ENCODE measurements at regions not wholly inside any gene's neighbourhood (a gene's known extent, or its start where the extent isn't known, plus 50 kb on each side); places are given as distances from the start of the nearest gene placed in this dataset.

GRCh38 chr2:58481670-58482069 is 240.5 kb upstream of the FANCL start:
- no peak overlapping the region for H3K27ac ChIP-seq (ENCODE audit: low read depth, low read length)
- H3K4me1 Mint-ChIP-seq: no peaks in the 10 kb centered on the region
- peaks cover 0 to 11% (median 0%) of the 10 kb centered on the region in 11 donors for H3K9me3 Mint-ChIP-seq
- ATAC-seq (no peak), DNase-seq (no peak)
- H3K4me3 Mint-ChIP-seq: no peak overlapping the region
- H3K9me3 ChIP-seq (ENCODE audit: control insufficient read depth in 2 of 3, low read length in 3 of 3): no peaks in the 10 kb centered on the region
- no peak overlapping the region for H3K27ac Mint-ChIP-seq
- no peak overlapping the region for H3K4me3 ChIP-seq (ENCODE audit: low read length)
- intact Hi-C loops (cut with micrococcal nuclease): no loop called here
- no peaks in the 10 kb centered on the region for H3K36me3 ChIP-seq (ENCODE audit: control insufficient read depth in 2 of 3, insufficient read depth in 3 of 3, low read length in 3 of 3)
- no peaks in the 10 kb centered on the region for H3K4me1 ChIP-seq (ENCODE audit: control insufficient read depth in 2 of 2, insufficient read depth in 2 of 2, low read length in 2 of 2)
- POLR2A ChIA-PET: no interaction called here
- CTCF ChIA-PET: no interaction called here
- peaks cover 0 to 18% (median 0%) of the 10 kb centered on the region in 5 donors for H3K27me3 Mint-ChIP-seq
- no peaks in the 10 kb centered on the region for H3K27me3 ChIP-seq (ENCODE audit: control insufficient read depth in 2 of 2, insufficient read depth in 2 of 2, low read length in 2 of 2)
- peaks cover 0 to under 1% (median 0%) of the 10 kb centered on the region in 5 donors for H3K36me3 Mint-ChIP-seq

GRCh38 chr2:58480141-58480540 is 239.0 kb upstream of the FANCL start:
- Histone ChIP-seq H3K27me3 (ENCODE audit: control insufficient read depth in 2 of 2, insufficient read depth in 2 of 2, low read length in 2 of 2) (no peaks in the 10 kb centered on the region), H3K4me1 (ENCODE audit: control insufficient read depth in 2 of 2, insufficient read depth in 2 of 2, low read length in 2 of 2) (no peaks in the 10 kb centered on the region), H3K9me3 (ENCODE audit: control insufficient read depth in 2 of 3, low read length in 3 of 3) (no peaks in the 10 kb centered on the region), H3K4me3 (ENCODE audit: low read length) (no peak overlapping the region), H3K27ac (ENCODE audit: low read depth, low read length) (no peak overlapping the region), H3K36me3 (ENCODE audit: control insufficient read depth in 2 of 3, insufficient read depth in 3 of 3, low read length in 3 of 3) (no peaks in the 10 kb centered on the region)
- DNase-seq (no peak), ATAC-seq (no peak)
- CTCF ChIA-PET: no interaction called here
- no peak overlapping the region for H3K27ac Mint-ChIP-seq
- intact Hi-C loops (cut with micrococcal nuclease): no loop called here
- H3K4me1 Mint-ChIP-seq: no peaks in the 10 kb centered on the region
- POLR2A ChIA-PET: no interaction called here
- peaks cover 0 to 18% (median 0%) of the 10 kb centered on the region in 5 donors for H3K27me3 Mint-ChIP-seq
- H3K4me3 Mint-ChIP-seq: no peak overlapping the region
- H3K9me3 Mint-ChIP-seq: peaks cover 0 to 7% (median 0%) of the 10 kb centered on the region in 11 donors
- no peaks in the 10 kb centered on the region for H3K36me3 Mint-ChIP-seq

- ChIA-PET CTCF (no interaction called here), POLR2A (no interaction called here)
- Mint-ChIP-seq H3K27me3 (peaks cover 0 to 18% (median 0%) of the 10 kb centered on the region in 5 donors), H3K36me3 (no peaks in the 10 kb centered on the region), H3K4me3 (no peak overlapping the region), H3K27ac (no peak overlapping the region), H3K9me3 (peaks cover 0 to 7% (median 0%) of the 10 kb centered on the region in 11 donors), H3K4me1 (no peaks in the 10 kb centered on the region)
- DNase-seq: no peak
- intact Hi-C loops (cut with micrococcal nuclease): no loop called here
- Histone ChIP-seq H3K4me1 (ENCODE audit: control insufficient read depth in 2 of 2, insufficient read depth in 2 of 2, low read length in 2 of 2) (no peaks in the 10 kb centered on the region), H3K4me3 (ENCODE audit: low read length) (no peak overlapping the region), H3K27me3 (ENCODE audit: control insufficient read depth in 2 of 2, insufficient read depth in 2 of 2, low read length in 2 of 2) (no peaks in the 10 kb centered on the region), H3K27ac (ENCODE audit: low read depth, low read length) (no peak overlapping the region), H3K36me3 (ENCODE audit: control insufficient read depth in 2 of 3, insufficient read depth in 3 of 3, low read length in 3 of 3) (no peaks in the 10 kb centered on the region), H3K9me3 (ENCODE audit: control insufficient read depth in 2 of 3, low read length in 3 of 3) (no peaks in the 10 kb centered on the region)
- no peak for ATAC-seq
Observed at GRCh38 chr2:58479535-58480140, 238.5 kb upstream of the FANCL start.

GRCh38 chr2:58476556-58476955 is 235.4 kb upstream of the FANCL start:
- no peaks in the 10 kb centered on the region for H3K27me3 Mint-ChIP-seq
- H3K27ac ChIP-seq (ENCODE audit: low read depth, low read length): no peak overlapping the region
- H3K9me3 ChIP-seq (ENCODE audit: control insufficient read depth in 2 of 3, low read length in 3 of 3): no peaks in the 10 kb centered on the region
- POLR2A ChIA-PET: no interaction called here
- H3K4me1 ChIP-seq (ENCODE audit: control insufficient read depth in 2 of 2, insufficient read depth in 2 of 2, low read length in 2 of 2): no peaks in the 10 kb centered on the region
- H3K36me3 Mint-ChIP-seq: no peaks in the 10 kb centered on the region
- no peaks in the 10 kb centered on the region for H3K4me1 Mint-ChIP-seq
- no peak overlapping the region for H3K27ac Mint-ChIP-seq
- no peak for DNase-seq
- no peaks in the 10 kb centered on the region for H3K36me3 ChIP-seq (ENCODE audit: control insufficient read depth in 2 of 3, insufficient read depth in 3 of 3, low read length in 3 of 3)
- H3K4me3 ChIP-seq (ENCODE audit: low read length): no peak overlapping the region
- H3K4me3 Mint-ChIP-seq: no peak overlapping the region
- CTCF ChIA-PET: no interaction called here
- no peaks in the 10 kb centered on the region for H3K27me3 ChIP-seq (ENCODE audit: control insufficient read depth in 2 of 2, insufficient read depth in 2 of 2, low read length in 2 of 2)
- no peaks in the 10 kb centered on the region for H3K9me3 Mint-ChIP-seq
- intact Hi-C loops (cut with micrococcal nuclease): no loop called here
- ATAC-seq: no peak

GRCh38 chr2:58475756-58476155 is 234.6 kb upstream of the FANCL start:
- H3K36me3 Mint-ChIP-seq: no peaks in the 10 kb centered on the region
- Histone ChIP-seq H3K36me3 (ENCODE audit: control insufficient read depth in 2 of 3, insufficient read depth in 3 of 3, low read length in 3 of 3) (no peaks in the 10 kb centered on the region), H3K27me3 (ENCODE audit: control insufficient read depth in 2 of 2, insufficient read depth in 2 of 2, low read length in 2 of 2) (no peaks in the 10 kb centered on the region), H3K4me3 (ENCODE audit: low read length) (no peak overlapping the region), H3K27ac (ENCODE audit: low read depth, low read length) (no peak overlapping the region), H3K9me3 (ENCODE audit: control insufficient read depth in 2 of 3, low read length in 3 of 3) (no peaks in the 10 kb centered on the region), H3K4me1 (ENCODE audit: control insufficient read depth in 2 of 2, insufficient read depth in 2 of 2, low read length in 2 of 2) (no peaks in the 10 kb centered on the region)
- no peak overlapping the region for H3K27ac Mint-ChIP-seq
- H3K4me3 Mint-ChIP-seq: no peak overlapping the region
- no peak for DNase-seq
- no peaks in the 10 kb centered on the region for H3K4me1 Mint-ChIP-seq
- CTCF ChIA-PET: no interaction called here
- POLR2A ChIA-PET: no interaction called here
- no peaks in the 10 kb centered on the region for H3K9me3 Mint-ChIP-seq
- intact Hi-C loops (cut with micrococcal nuclease): no loop called here
- H3K27me3 Mint-ChIP-seq: no peaks in the 10 kb centered on the region
- no peak for ATAC-seq

GRCh38 chr2:58473165-58473564 is 232.0 kb upstream of the FANCL start:
- ATAC-seq (no peak), DNase-seq (no peak)
- no peaks in the 10 kb centered on the region for H3K4me1 Mint-ChIP-seq
- no peak overlapping the region for H3K4me3 Mint-ChIP-seq
- intact Hi-C loops (cut with micrococcal nuclease): no loop called here
- H3K36me3 Mint-ChIP-seq: no peaks in the 10 kb centered on the region
- POLR2A ChIA-PET: no interaction called here
- no peak overlapping the region for H3K27ac Mint-ChIP-seq
- Histone ChIP-seq H3K36me3 (ENCODE audit: control insufficient read depth in 2 of 3, insufficient read depth in 3 of 3, low read length in 3 of 3) (no peaks in the 10 kb centered on the region), H3K4me1 (ENCODE audit: control insufficient read depth in 2 of 2, insufficient read depth in 2 of 2, low read length in 2 of 2) (no peaks in the 10 kb centered on the region), H3K27me3 (ENCODE audit: control insufficient read depth in 2 of 2, insufficient read depth in 2 of 2, low read length in 2 of 2) (no peaks in the 10 kb centered on the region), H3K4me3 (ENCODE audit: low read length) (no peak overlapping the region), H3K9me3 (ENCODE audit: control insufficient read depth in 2 of 3, low read length in 3 of 3) (no peaks in the 10 kb centered on the region), H3K27ac (ENCODE audit: low read depth, low read length) (no peak overlapping the region)
- H3K27me3 Mint-ChIP-seq: no peaks in the 10 kb centered on the region
- no peaks in the 10 kb centered on the region for H3K9me3 Mint-ChIP-seq
- CTCF ChIA-PET: no interaction called here

GRCh38 chr2:58466804-58467203 is 225.7 kb upstream of the FANCL start:
- Mint-ChIP-seq H3K4me3 (peak overlapping the region in 2 of 10 donors; percentile 15 to 51), H3K27me3 (peaks cover 0 to 4% (median 0%) of the 10 kb centered on the region in 5 donors), H3K4me1 (peaks cover 0 to 4% (median 0%) of the 10 kb centered on the region in 7 donors), H3K36me3 (no peaks in the 10 kb centered on the region), H3K9me3 (peaks cover 0 to 4% (median 0%) of the 10 kb centered on the region in 11 donors), H3K27ac (no peak overlapping the region)
- Histone ChIP-seq H3K27me3 (ENCODE audit: control insufficient read depth in 2 of 2, insufficient read depth in 2 of 2, low read length in 2 of 2) (no peaks in the 10 kb centered on the region), H3K4me1 (ENCODE audit: control insufficient read depth in 2 of 2, insufficient read depth in 2 of 2, low read length in 2 of 2) (no peaks in the 10 kb centered on the region), H3K27ac (ENCODE audit: low read depth, low read length) (no peak overlapping the region), H3K4me3 (ENCODE audit: low read length) (no peak overlapping the region), H3K9me3 (ENCODE audit: control insufficient read depth in 2 of 3, low read length in 3 of 3) (no peaks in the 10 kb centered on the region), H3K36me3 (ENCODE audit: control insufficient read depth in 2 of 3, insufficient read depth in 3 of 3, low read length in 3 of 3) (no peaks in the 10 kb centered on the region)
- ChIA-PET CTCF (no interaction called here), POLR2A (no interaction called here)
- DNase-seq (no peak), ATAC-seq (no peak)
- intact Hi-C loops (cut with micrococcal nuclease): no loop called here

All from naive thymus-derived CD4-positive, alpha-beta T cell (primary cell).